HPDE6-E6E7 (cell line): ENCODE measurements at regions not wholly inside any gene's neighbourhood (a gene's known extent, or its start where the extent isn't known, plus 50 kb on each side); places are given as distances from the start of the nearest gene placed in this dataset.
"Not testable (repeated sequence)": the region's sequence is repeated elsewhere in the genome, so short reads cannot be mapped to it uniquely, and the experiment has no call there.

Experiments used
- DNase-seq: peaks from one replicate; pipeline ENCODE4 v3.0.0; 2011; ENCODE audit warnings: missing footprints; ENCODE audit errors: extremely low spot score

GRCh38 chr6:3553254-3553653, 96.4 kb upstream of the SLC22A23 start:
- DNase-seq = no peak

GRCh38 chr6:3551716-3552511, 95.1 kb upstream of the SLC22A23 start:
- DNase-seq = no peak

- DNase-seq = peak; percentile 51
Measured at GRCh38 chr6:3549314-3549940, 92.6 kb upstream of the SLC22A23 start.

GRCh38 chr6:3546121-3546520, 89.3 kb upstream of the SLC22A23 start:
- DNase-seq = no peak

- DNase-seq = no peak
Measured at GRCh38 chr6:3545156-3545555, 88.3 kb upstream of the SLC22A23 start.

GRCh38 chr6:3542032-3542640, 85.3 kb upstream of the SLC22A23 start:
- no peak for DNase-seq

- no peak for DNase-seq
Measured at GRCh38 chr6:3541006-3541585, 84.2 kb upstream of the SLC22A23 start.

- no peak for DNase-seq
Measured at GRCh38 chr6:3540253-3540820, 83.5 kb upstream of the SLC22A23 start.

- DNase-seq = no peak
Measured at GRCh38 chr6:3538536-3538935, 81.7 kb upstream of the SLC22A23 start.

GRCh38 chr6:3536901-3537300, 80.1 kb upstream of the SLC22A23 start:
- DNase-seq = no peak

GRCh38 chr6:3535776-3536435, 79.1 kb upstream of the SLC22A23 start:
- no peak for DNase-seq

GRCh38 chr6:3535033-3535775, 78.4 kb upstream of the SLC22A23 start:
- DNase-seq = no peak

GRCh38 chr6:3534599-3534998, 77.7 kb upstream of the SLC22A23 start:
- no peak for DNase-seq

- DNase-seq = no peak
Measured at GRCh38 chr6:3533981-3534380, 77.1 kb upstream of the SLC22A23 start.

GRCh38 chr6:3532296-3532916, 75.6 kb upstream of the SLC22A23 start:
- no peak for DNase-seq

GRCh38 chr6:3531481-3531880, 74.6 kb upstream of the SLC22A23 start:
- no peak for DNase-seq

- DNase-seq = no peak
Measured at GRCh38 chr6:3530515-3530914, 73.7 kb upstream of the SLC22A23 start.

- DNase-seq = no peak
Measured at GRCh38 chr6:3529721-3530120, 72.9 kb upstream of the SLC22A23 start.

GRCh38 chr6:3529232-3529631, 72.4 kb upstream of the SLC22A23 start:
- DNase-seq = no peak

- not testable (repeated sequence) for DNase-seq
Measured at GRCh38 chr6:3528081-3528671, 71.3 kb upstream of the SLC22A23 start.
